RWPE1 (cell line): ENCODE measurements at regions not wholly inside any gene's neighbourhood (a gene's known extent, or its start where the extent isn't known, plus 50 kb on each side); places are given as distances from the start of the nearest gene placed in this dataset.

Experiments
- CTCF ChIA-PET: fragments of 350-600 bp; sonication (Branson Sonifier 250); formaldehyde crosslinking; extraction: SDS; loops from one replicate; lab custom pipeline; 2021; lab: Yijun Ruan, JAX
- POLR2A ChIA-PET: fragments of 400-600 bp; formaldehyde crosslinking; extraction: SDS; loops from one replicate; lab custom pipeline; 2020; ENCODE audit warnings: antibody characterized with exemption; ENCODE audit not compliant: low non-redundant PET; lab: Yijun Ruan, JAX
- DNase-seq: peaks from one replicate; pipeline ENCODE4 v3.0.0; 2012; ENCODE audit warnings: low spot score
- H3K27ac ChIP-seq: fragments of 450-650 bp; 2 replicates; pipeline ENCODE4 v1.5.1; 2017
- TF ChIP-seq, protein P1 (sequence below): fragments of 450-650 bp; conservative IDR thresholded peaks from 2 replicates; pipeline ENCODE4 v1.5.1; 2017; ENCODE audit warnings: low read depth, mild to moderate bottlenecking

DNA sequence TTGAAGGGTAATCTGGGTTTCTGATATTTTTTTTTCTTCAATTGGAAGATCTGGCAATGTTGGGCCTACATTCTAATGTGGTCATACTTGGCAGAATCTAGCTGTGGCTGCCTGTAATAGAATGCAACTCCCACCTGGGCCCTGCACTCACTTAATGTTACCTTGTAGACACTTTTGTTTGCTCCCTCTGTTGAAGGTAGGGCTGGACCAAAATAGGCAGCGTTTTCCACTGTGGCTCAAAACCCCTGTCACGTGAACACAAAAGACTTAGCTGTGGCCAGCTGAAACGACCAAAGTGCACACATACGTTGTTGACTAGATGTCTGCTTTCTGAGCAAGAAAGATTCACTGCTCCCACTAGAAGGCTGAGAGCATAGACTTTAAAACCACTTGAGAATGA is 117.6 kb upstream of the HMHB1 start:
- TF ChIP-seq, protein P1, sequence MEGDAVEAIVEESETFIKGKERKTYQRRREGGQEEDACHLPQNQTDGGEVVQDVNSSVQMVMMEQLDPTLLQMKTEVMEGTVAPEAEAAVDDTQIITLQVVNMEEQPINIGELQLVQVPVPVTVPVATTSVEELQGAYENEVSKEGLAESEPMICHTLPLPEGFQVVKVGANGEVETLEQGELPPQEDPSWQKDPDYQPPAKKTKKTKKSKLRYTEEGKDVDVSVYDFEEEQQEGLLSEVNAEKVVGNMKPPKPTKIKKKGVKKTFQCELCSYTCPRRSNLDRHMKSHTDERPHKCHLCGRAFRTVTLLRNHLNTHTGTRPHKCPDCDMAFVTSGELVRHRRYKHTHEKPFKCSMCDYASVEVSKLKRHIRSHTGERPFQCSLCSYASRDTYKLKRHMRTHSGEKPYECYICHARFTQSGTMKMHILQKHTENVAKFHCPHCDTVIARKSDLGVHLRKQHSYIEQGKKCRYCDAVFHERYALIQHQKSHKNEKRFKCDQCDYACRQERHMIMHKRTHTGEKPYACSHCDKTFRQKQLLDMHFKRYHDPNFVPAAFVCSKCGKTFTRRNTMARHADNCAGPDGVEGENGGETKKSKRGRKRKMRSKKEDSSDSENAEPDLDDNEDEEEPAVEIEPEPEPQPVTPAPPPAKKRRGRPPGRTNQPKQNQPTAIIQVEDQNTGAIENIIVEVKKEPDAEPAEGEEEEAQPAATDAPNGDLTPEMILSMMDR, result no peak
- DNase-seq, result no peak
- ChIA-PET POLR2A (no interaction called here), CTCF (no interaction called here)
- H3K27ac ChIP-seq, result no peak overlapping the region

DNA sequence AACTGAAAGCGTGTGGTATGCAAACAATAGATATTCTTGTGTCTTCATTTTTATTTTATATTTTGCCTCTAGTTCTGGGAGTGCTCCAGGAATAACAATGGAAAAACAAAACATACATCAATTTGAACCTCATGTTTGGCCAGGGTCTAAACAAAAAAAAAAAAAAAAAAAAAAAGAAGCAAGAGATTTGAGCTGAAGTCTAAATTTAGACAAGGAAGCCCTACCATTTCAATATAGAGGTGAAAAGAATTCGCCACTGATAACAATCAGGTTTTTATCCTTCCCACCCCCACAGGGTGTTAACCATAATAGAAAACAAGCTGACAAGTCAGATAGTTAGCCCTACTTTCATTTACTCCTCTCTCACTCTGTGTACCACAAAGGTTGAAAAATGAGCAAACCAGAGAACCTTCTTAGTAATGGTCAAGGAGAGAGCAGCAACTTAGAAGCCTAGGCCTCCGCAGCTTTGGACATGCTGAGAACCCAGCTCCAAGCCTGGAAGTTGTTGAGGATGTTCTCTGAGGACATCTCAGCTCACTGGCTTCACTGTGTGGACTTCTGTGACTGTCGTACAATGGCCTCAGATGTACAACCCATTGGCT is 118.2 kb upstream of the HMHB1 start:
- H3K27ac ChIP-seq, result no peak overlapping the region
- ChIA-PET CTCF (no interaction called here), POLR2A (no interaction called here)
- DNase-seq, result no peak
- TF ChIP-seq, protein P1, result no peak

DNA sequence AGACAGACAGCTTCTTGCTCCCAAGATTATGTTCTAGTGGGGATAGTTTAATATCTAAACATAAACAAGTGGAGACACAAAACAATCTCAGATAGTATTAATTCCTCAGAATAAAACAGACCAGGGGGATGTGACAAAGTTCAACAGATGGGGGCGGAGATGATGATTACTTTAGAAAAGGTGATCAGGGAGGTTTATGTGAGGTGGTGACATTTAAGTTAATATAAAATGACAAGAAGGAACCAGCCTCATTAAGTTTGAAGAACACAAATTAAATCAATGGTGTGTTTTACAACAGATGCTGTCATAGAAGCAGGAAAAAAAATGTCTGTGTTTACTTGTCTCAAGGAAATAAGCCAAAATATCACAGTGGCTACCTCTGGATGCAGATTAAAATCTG is 119.6 kb upstream of the HMHB1 start:
- TF ChIP-seq, protein P1, result no peak
- DNase-seq, result no peak
- POLR2A ChIA-PET, result no interaction called here
- CTCF ChIA-PET, result interaction anchor here (0.6 kb wide), 1 partner anchor 20 kb away, joined by 3 read pairs; no protein-coding TSS in a partner anchor
- H3K27ac ChIP-seq, result no peak overlapping the region

DNA sequence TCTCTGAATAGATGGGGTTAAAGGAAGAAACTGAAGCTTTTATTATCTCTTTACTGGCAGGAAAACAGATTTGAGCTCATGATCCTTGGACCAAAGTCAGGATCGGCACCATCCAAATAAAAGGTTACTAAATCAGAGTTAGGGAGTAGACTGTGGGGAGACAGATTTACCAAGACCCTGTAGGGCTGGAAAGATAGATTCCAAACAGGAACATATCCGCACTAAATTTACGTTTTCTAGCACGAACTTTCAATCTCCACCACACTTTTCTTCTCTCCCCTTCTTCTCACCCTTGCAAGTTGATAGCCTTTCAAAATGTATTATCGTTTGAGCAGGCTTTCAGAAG is 120.0 kb upstream of the HMHB1 start:
- TF ChIP-seq, protein P1, result no peak
- ChIA-PET CTCF (interaction anchor here (0.6 kb wide), 1 partner anchor 20 kb away, joined by 3 read pairs; no protein-coding TSS in a partner anchor), POLR2A (no interaction called here)
- DNase-seq, result no peak
- no peak overlapping the region for H3K27ac ChIP-seq

DNA sequence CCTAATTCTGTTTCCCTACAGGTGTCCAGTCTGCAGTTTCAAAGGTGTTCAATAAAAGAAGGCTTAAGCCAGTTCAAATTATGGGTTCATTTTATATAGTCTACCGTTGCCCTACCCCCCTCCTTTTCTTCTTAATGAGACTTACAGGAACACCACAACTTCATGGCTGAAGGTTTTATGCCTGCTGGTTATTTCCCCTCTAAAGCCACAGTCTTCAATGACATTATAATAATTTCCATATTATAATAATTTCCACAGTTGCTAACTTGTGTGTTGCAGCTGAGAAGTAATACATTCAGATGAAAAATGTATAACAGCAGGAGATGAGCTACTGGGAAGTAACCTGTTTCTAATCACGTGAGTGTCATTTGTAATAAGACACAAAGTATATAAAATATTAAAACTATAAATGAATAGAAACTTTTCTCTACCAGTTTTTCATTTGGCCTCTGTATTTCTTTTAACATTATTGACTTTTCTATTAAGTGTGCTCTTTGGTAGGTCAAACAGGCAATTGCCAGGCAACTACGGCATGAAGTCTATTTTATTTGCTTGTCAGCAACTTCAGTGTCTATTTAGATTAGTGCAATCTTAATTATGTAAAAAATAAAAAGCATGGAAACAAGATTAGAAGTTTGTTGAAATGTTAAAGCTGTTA is 120.5 kb upstream of the HMHB1 start:
- no peak for DNase-seq
- ChIA-PET POLR2A (no interaction called here), CTCF (interaction anchor here (0.6 kb wide), 1 partner anchor 19 kb away, joined by 3 read pairs; no protein-coding TSS in a partner anchor)
- H3K27ac ChIP-seq, result no peak overlapping the region
- TF ChIP-seq, protein P1, result no peak

DNA sequence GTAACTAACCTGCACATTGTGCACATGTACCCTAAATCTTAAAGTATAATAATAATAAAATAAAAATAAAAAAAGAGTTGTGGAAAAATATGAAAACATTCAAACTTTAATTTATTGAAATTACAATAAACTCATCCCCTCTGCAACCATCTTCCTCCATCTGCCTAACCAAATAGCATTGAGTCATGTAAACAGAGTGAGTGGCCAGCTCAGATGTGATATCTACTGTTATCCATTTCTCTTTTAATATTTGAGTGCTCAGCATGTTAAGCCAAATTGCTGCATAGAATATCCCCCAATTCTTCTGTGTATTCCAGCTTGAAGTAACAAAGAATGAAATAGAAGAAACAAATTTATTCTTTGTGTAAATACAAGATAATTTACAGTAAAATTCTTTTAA is 124.4 kb upstream of the HMHB1 start:
- ChIA-PET CTCF (no interaction called here), POLR2A (no interaction called here)
- no peak for DNase-seq
- H3K27ac ChIP-seq, result no peak overlapping the region
- TF ChIP-seq, protein P1, result no peak
